SW 1271 (cell line): ENCODE measurements at regions not wholly inside any gene's neighbourhood (a gene's known extent, or its start where the extent isn't known, plus 50 kb on each side); places are given as distances from the start of the nearest gene placed in this dataset.
"Not testable (repeated sequence)": the region's sequence is repeated elsewhere in the genome, so short reads cannot be mapped to it uniquely, and the experiment has no call there.

ENCODE experiments used
- DNase-seq, 2 experiments: peaks; one replicate each; lab custom pipeline; 2025; lab: John Stamatoyannopoulos, UW

- no peak for DNase-seq
Observed at GRCh38 chr14:97031530-97031929, 234.3 kb downstream of the VRK1 start.

GRCh38 chr14:97033556-97034081 is 236.4 kb downstream of the VRK1 start:
- DNase-seq, result no peak

DNA sequence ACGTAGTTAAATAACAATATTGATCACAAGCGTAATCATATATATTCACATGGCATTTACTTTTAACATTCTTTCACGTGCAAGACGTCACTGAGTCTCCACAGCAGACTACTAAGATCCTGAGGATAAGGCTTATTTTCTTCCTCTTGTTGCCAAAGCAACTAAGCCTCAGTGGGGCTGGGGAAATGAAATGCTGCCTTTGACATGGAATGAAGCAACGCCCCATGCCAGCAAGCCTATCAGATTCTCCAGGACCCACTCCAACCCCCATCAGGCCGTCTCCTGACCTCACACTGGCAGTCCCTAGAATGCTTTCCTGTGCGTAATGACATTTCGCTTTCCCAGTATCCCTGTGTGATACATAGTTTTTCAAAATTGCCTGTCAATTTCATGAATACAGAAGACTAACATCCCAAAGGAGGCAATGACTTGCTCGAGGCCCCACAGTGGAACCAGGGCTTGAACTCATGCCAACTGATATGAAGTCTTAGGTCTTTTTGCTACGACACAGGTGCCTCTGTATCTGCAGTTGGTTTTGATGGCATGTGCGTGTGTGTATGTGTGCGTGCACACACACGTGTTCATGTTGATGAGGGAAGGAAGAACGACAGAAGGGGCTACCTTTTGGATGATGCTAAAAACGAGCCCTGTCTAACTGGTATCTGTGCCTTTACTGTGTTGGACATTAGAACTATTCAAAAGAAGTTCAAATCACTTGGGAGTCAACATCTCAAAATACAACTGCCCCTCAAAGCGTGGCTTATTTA is 239.1 kb downstream of the VRK1 start:
- no peak for DNase-seq

DNA sequence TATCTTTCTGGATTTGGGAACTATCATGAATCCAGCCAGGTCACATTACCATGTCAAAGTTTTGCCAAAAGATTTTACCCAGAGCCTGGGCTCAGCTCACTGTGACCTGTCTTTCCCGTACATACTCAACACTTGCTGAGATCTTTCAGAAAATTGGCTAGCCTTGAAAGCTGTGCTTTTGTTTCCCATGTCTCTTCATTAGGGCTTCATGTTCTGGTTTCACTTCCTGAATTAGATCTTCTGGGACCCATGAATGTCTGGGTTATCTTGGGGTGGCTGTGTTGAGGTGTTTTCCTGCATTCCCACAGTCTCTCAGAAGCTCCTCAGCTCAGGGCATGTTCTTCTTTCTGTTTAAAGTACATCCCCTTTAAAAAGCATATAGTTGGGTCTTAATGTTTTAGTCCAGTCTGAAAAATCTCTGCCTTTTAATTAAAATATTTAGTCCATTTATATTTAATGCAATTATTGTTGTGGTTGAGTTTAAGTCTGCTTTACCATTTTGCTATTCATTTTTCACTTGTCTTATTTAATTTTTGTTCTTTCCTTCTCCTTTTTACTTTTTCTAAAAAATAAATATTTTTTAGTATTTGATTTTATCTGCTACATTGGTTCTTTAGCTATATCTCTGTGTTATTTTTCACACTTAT is 242.7 kb downstream of the VRK1 start:
- DNase-seq, result no peak

GRCh38 chr14:97046967-97047366 is 249.8 kb downstream of the VRK1 start:
- no peak for DNase-seq

DNA sequence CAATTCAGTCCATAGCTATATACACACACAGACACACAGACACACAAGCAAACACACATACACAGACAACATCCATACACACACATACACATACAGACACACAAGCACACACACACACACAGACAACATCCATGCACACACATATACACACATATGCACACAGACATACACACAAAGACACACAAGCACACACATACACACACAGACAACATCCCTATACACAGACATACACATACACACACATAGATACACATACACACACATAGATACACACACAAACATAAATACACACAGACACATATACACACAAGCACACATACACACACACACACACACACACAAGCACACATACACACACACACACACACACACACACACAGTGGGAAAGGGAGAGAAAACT is 254.8 kb downstream of the VRK1 start:
- DNase-seq, result no peak

GRCh38 chr14:97053941-97054340 is 256.8 kb downstream of the VRK1 start:
- DNase-seq, result no peak

GRCh38 chr14:97055355-97055754 is 258.2 kb downstream of the VRK1 start:
- DNase-seq, result no peak

GRCh38 chr14:97056086-97056485 is 258.9 kb downstream of the VRK1 start:
- DNase-seq, result no peak

DNA sequence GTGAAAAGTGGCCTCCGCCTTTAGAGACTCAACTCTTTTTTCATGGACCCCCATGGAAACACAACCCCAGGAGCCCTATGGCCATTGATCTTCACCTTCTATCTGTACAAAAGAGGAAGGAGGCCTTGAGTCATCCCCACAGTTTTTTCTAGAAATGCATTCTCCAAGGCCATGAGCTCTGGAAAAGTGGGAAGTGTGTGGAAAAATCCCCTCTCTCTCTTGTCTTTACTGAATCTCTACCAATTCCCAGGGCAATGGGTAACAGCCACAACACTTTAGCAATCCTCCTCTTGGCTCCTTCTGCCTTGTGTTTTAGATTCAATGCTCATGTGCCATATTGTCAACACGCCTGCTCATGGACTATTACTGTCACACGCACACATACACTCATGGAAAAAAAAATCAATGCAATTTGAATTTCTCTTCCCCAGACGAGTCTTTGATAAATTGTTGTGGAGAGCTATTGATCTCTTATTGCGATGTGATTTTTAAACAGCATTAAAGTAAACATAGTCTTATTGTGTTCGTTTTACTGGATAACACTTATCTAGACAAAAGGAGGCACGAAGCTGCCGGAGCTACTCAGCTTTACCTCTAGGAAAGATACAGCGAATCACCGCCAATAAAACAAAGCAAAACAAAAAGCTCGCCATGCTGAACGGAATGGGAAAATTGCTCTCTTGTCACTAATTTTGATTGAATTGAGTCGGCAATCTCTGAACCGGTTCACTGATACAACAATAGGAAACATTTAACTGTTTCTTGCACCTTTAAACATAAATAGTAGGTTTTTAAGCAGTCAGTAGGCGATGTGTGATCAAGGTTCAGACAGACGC is 260.3 kb downstream of the VRK1 start:
- DNase-seq, result no peak

DNA sequence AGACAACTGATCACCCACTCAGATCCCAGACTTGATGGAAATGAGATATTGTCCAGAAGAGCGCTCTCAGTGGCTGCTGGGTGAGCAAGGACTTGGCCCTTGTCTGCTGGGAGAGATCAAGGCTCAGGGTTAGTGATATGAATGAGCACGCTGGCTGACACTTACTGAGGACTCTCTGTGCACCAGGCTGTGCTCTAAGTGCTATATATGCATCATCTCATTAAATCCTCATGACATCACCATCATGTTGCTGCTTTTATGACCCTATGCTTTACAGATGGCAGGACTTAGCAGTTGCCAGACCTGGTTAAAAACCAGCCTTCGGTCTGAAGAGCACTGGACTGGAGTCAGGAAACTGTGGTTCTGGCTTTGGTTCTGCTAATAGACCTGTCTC is 260.9 kb downstream of the VRK1 start:
- no peak for DNase-seq

- no peak for DNase-seq
Observed at GRCh38 chr14:97058589-97058988, 261.4 kb downstream of the VRK1 start.

DNA sequence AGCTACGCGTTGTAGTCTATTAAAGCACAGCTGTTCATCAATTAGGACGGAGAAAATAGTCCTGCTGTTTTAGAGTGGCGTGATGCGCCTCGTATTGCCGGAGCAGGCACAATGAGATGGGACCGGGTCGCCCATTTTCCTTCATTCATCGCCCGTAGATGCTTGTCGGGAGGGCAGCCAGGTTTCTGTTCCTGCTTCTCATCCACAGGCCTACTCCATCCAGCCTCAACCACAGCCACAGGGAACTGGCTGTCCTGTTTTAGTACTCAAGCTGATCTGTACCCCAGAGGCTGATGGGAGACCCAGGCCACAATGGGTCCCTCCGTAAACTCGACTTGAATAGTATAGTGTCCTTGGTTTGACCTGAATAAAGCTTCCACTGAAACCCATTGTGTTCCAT is 264.0 kb downstream of the VRK1 start:
- no peak for DNase-seq

- no peak for DNase-seq
Observed at GRCh38 chr14:97061714-97062113, 264.5 kb downstream of the VRK1 start.

DNA sequence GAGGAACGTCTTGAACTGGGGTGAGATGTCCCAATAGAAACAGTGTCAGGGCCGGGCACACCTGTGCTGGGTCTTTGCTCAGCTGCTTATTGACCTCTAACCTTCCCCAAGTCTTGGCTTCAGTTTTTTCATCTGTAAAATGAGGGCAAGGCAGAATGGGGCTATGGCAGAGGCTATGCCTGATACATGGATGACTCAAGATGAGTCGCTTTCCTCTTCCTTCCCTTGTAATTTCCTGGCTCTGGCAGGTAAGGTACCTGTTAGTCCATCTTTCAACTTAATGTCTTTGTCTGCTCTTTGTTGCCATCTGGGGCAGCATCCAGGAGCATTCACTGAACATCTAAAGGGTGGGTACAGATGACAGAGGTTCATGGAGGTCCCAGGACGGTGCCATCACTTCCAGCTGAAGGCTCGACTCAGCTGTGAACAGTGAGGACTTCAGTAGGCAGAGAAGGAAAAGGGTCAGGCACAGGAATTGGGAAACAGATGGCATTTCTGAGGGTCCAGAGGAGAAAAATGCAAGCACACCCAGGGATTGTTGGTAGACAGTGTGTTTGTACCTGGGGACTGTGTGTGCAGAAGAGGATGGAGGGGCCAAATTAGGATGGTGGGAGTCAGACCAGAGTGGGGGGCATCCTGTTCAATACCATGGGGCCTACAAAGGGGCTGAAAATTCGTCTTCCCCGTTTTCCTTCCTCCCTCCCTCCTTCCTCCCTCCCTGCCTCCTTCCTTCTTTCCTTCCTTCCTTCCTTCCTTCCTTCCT is 268.3 kb downstream of the VRK1 start:
- DNase-seq, result no peak

GRCh38 chr14:97066068-97066899 is 269.1 kb downstream of the VRK1 start:
- DNase-seq, result no peak

GRCh38 chr14:97068293-97068692 is 271.1 kb downstream of the VRK1 start:
- DNase-seq, result not testable (repeated sequence)

- DNase-seq, result no peak
Observed at GRCh38 chr14:97070259-97070658, 273.1 kb downstream of the VRK1 start.

GRCh38 chr14:97071177-97071576 is 274.0 kb downstream of the VRK1 start:
- DNase-seq, result no peak

DNA sequence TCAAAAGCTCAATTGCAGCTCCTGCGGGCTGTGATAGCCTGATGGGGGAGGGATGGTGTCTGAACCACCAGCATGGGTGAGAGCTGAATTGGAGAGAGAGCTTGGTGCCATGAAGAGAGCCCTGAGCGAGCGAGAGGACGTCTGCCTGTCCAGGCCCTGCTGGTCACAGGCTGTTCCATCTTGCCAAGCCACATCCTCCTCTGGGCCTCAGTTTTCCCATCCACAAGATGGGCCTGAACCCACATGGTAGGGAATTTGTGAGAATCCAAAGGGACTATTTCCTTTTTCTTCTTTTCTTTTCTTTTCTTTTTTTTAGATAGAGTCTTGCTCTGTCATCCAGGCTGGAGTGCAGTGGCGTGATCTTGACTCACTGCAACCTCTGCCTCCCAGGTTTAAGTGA is 276.4 kb downstream of the VRK1 start:
- no peak for DNase-seq

DNA sequence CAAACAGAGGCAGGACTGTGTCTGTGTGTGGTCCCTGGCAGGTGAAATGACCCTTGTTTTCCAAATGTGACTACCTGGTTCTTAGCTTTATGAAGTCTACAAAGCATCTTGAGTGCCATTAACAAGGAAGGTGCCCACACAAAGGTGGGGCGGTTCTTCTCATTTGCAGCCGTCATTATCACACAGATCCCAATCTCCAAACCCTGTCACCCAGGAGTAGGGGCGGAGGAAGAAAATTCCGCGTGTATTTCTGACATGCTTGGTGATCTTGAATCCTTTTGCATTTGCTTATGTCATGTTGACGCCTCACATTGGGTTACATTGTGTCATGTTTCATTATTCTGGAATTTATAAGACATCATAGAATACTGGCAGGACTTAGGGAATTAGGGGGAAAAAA is 277.3 kb downstream of the VRK1 start:
- no peak for DNase-seq
